ENCODE measurements at regions not wholly inside any gene's neighbourhood (a gene's known extent, or its start where the extent isn't known, plus 50 kb on each side); places are given as distances from the start of the nearest gene placed in this dataset.
"Not testable (repeated sequence)": the region's sequence is repeated elsewhere in the genome, so short reads cannot be mapped to it uniquely, and the experiment has no call there.

- TF ChIP-seq, protein P1, sequence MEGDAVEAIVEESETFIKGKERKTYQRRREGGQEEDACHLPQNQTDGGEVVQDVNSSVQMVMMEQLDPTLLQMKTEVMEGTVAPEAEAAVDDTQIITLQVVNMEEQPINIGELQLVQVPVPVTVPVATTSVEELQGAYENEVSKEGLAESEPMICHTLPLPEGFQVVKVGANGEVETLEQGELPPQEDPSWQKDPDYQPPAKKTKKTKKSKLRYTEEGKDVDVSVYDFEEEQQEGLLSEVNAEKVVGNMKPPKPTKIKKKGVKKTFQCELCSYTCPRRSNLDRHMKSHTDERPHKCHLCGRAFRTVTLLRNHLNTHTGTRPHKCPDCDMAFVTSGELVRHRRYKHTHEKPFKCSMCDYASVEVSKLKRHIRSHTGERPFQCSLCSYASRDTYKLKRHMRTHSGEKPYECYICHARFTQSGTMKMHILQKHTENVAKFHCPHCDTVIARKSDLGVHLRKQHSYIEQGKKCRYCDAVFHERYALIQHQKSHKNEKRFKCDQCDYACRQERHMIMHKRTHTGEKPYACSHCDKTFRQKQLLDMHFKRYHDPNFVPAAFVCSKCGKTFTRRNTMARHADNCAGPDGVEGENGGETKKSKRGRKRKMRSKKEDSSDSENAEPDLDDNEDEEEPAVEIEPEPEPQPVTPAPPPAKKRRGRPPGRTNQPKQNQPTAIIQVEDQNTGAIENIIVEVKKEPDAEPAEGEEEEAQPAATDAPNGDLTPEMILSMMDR (IDR thresholded peaks at IDR 0.05), result not testable (repeated sequence)
- not testable (repeated sequence) for TF ChIP-seq EZH2, EZH2phosphoT487 (IDR thresholded peaks at IDR 0.05)
These were observed 477.7 kb upstream of the ARHGEF26 start for GRCh38 chr3:153643471-153643870.
